Osteocyte (in vitro differentiated cells): ENCODE measurements at regions not wholly inside any gene's neighbourhood (a gene's known extent, or its start where the extent isn't known, plus 50 kb on each side); places are given as distances from the start of the nearest gene placed in this dataset.

ENCODE experiments used
- DNase-seq: peaks from one replicate; pipeline ENCODE4 v3.0.0; 2021; ENCODE audit warnings: mixed read lengths; ENCODE audit not compliant: unreplicated experiment; ENCODE audit errors: extremely low spot score
- H3K27ac Mint-ChIP-seq: one replicate; pipeline ENCODE4 v1.8.0; 2021; ENCODE audit warnings: mild to moderate bottlenecking, mixed read lengths; ENCODE audit not compliant: unreplicated experiment
- H3K27me3 Mint-ChIP-seq: one replicate; pipeline ENCODE4 v1.8.0; 2021; ENCODE audit warnings: mixed read lengths; ENCODE audit not compliant: unreplicated experiment
- H3K36me3 Mint-ChIP-seq: one replicate; pipeline ENCODE4 v1.8.0; 2021; ENCODE audit warnings: mixed read lengths; ENCODE audit not compliant: unreplicated experiment
- H3K4me1 Mint-ChIP-seq: one replicate; pipeline ENCODE4 v1.8.0; 2021; ENCODE audit warnings: mixed read lengths; ENCODE audit not compliant: unreplicated experiment
- H3K4me3 Mint-ChIP-seq: one replicate; pipeline ENCODE4 v1.8.0; 2021; ENCODE audit warnings: mild to moderate bottlenecking, moderate library complexity, mixed read lengths; ENCODE audit not compliant: unreplicated experiment
- H3K9me3 Mint-ChIP-seq: one replicate; pipeline ENCODE4 v1.8.0; 2021; ENCODE audit warnings: mixed read lengths; ENCODE audit not compliant: unreplicated experiment
- CTCF ChIP-seq: fragments of 200-600 bp; sonication (generic); IDR thresholded peaks from 2 replicates; pipeline ENCODE4 v1.5.0; 2021; ENCODE audit warnings: antibody characterized with exemption, mild to moderate bottlenecking, moderate library complexity

- Mint-ChIP-seq H3K4me3 (no peak overlapping the region), H3K36me3 (no peaks in the 10 kb centered on the region), H3K27ac (no peak overlapping the region), H3K9me3 (peaks cover 26% of the 10 kb centered on the region), H3K4me1 (no peaks in the 10 kb centered on the region), H3K27me3 (no peaks in the 10 kb centered on the region)
- no peak for TF ChIP-seq CTCF
- DNase-seq: no peak
Observed at GRCh38 chr2:128958241-128958640, 639.6 kb upstream of the HS6ST1 start.

DNA sequence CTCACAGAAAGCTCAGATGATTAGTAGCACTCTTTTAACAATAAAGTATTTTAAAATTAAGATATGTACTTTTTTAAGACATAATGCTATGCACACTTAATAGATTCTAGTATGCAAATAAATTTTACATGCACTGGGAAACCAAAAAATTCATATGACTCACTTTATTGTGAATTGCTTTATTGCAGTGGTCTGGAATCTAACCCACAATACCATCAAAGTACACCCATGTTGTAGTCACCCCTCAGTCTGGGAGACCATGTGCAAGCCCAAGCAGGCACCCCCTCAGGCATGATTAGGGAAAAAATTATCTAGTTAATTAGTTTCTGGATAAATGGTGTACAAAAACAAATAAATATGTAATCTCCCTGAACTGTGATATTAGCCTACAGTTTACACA lies 649.0 kb upstream of the HS6ST1 start:
- H3K27me3 Mint-ChIP-seq: no peaks in the 10 kb centered on the region
- H3K4me1 Mint-ChIP-seq: no peaks in the 10 kb centered on the region
- no peak overlapping the region for H3K4me3 Mint-ChIP-seq
- peaks cover 14% of the 10 kb centered on the region for H3K9me3 Mint-ChIP-seq
- DNase-seq: no peak
- TF ChIP-seq CTCF: no peak
- H3K27ac Mint-ChIP-seq: no peak overlapping the region
- no peaks in the 10 kb centered on the region for H3K36me3 Mint-ChIP-seq

- DNase-seq: no peak
- Mint-ChIP-seq H3K9me3 (no peaks in the 10 kb centered on the region), H3K4me3 (no peak overlapping the region), H3K27ac (no peak overlapping the region), H3K4me1 (no peaks in the 10 kb centered on the region), H3K36me3 (no peaks in the 10 kb centered on the region), H3K27me3 (no peaks in the 10 kb centered on the region)
- no peak for TF ChIP-seq CTCF
Observed at GRCh38 chr2:128969374-128969773, 650.7 kb upstream of the HS6ST1 start.

DNA sequence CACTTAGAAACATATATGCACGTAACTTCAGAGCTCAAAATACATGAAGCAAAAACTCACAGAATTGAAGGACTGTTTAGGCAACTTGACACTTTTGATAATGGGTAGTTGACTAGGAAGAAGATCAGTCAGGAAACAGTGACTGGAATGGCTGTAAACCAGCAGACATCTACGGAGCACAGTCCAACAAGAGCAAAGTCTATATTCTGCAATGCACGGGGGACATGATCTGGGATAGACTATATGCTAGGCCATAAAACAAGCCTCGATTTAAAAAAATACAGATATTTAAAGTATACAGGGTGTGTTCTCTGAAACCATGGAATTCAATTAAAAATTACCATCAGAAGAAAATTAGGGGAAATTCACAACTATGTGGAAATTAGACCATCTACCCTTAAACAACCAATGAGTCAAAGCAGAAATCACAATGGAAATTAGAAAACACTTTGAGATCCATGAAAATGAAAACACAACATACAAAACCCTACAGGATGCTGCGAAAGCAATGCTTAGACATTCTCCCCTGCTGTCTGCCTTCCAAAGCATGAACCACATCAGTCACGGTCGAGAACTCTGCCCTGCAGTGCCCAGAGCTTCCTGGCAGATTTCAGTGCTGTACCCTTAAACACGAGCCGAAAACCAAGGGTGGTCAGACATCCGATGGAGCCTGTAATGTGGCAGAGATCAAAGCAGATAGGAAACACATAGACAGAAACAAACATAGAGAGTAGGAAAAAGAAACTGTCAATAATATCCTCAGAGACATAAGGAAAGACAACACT lies 651.9 kb upstream of the HS6ST1 start:
- H3K36me3 Mint-ChIP-seq: no peaks in the 10 kb centered on the region
- DNase-seq: no peak
- H3K27ac Mint-ChIP-seq: no peak overlapping the region
- H3K27me3 Mint-ChIP-seq: no peaks in the 10 kb centered on the region
- no peaks in the 10 kb centered on the region for H3K9me3 Mint-ChIP-seq
- H3K4me1 Mint-ChIP-seq: no peaks in the 10 kb centered on the region
- H3K4me3 Mint-ChIP-seq: no peak overlapping the region
- TF ChIP-seq CTCF: no peak

GRCh38 chr2:128973566-128973965 lies 654.9 kb upstream of the HS6ST1 start:
- Mint-ChIP-seq H3K27me3 (no peaks in the 10 kb centered on the region), H3K9me3 (no peaks in the 10 kb centered on the region), H3K27ac (no peak overlapping the region), H3K36me3 (no peaks in the 10 kb centered on the region), H3K4me1 (no peaks in the 10 kb centered on the region), H3K4me3 (no peak overlapping the region)
- DNase-seq: no peak
- TF ChIP-seq CTCF: no peak
